DOHH2 (cell line): ENCODE measurements at regions not wholly inside any gene's neighbourhood (a gene's known extent, or its start where the extent isn't known, plus 50 kb on each side); places are given as distances from the start of the nearest gene placed in this dataset.

ENCODE experiments used
- H3F3A ChIP-seq: fragments of 200-600 bp; sonication (generic), shearing (Covaris generic); 2 replicates; pipeline ENCODE4 v1.6.0; 2016; ENCODE audit warnings: antibody characterized with exemption, mild to moderate bottlenecking; ENCODE audit not compliant: control insufficient read depth, insufficient read depth
- H3K27ac ChIP-seq: fragments of 200-600 bp; sonication (generic); 2 replicates; pipeline ENCODE4 v1.5.1; 2014; ENCODE audit warnings: low read depth, mild to moderate bottlenecking, low read length, moderate library complexity
- H3K27me3 ChIP-seq: fragments of 200-600 bp; sonication (generic); 2 replicates; pipeline ENCODE4 v1.6.1; 2014; ENCODE audit warnings: mild to moderate bottlenecking, low read length, mixed read lengths; ENCODE audit not compliant: control insufficient read depth
- H3K36me3 ChIP-seq: fragments of 200-600 bp; sonication (generic); 2 replicates; pipeline ENCODE4 v1.6.1; 2014; ENCODE audit warnings: mild to moderate bottlenecking, low read length, moderate library complexity, mixed read lengths; ENCODE audit not compliant: control insufficient read depth
- H3K4me1 ChIP-seq: fragments of 200-600 bp; sonication (generic); 2 replicates; pipeline ENCODE4 v1.6.1; 2014; ENCODE audit warnings: mild to moderate bottlenecking, low read length, mixed read lengths; ENCODE audit not compliant: control insufficient read depth
- H3K4me2 ChIP-seq: fragments of 200-600 bp; sonication (generic); 2 replicates; pipeline ENCODE4 v1.6.0; 2014; ENCODE audit warnings: mild to moderate bottlenecking, low read length, moderate library complexity
- H3K4me3 ChIP-seq: fragments of 200-600 bp; sonication (generic); 2 replicates; pipeline ENCODE4 v1.5.1; 2014; ENCODE audit warnings: mild to moderate bottlenecking, low read length, mixed read lengths
- H3K79me2 ChIP-seq: fragments of 200-600 bp; sonication (generic); 2 replicates; pipeline ENCODE4 v1.6.1; 2014; ENCODE audit warnings: mild to moderate bottlenecking, low read length, mixed read lengths; ENCODE audit not compliant: control insufficient read depth
- H3K9me2 ChIP-seq: fragments of 200-600 bp; sonication (generic); replicated peaks from 2 replicates; pipeline ENCODE4 v1.6.1; 2014; ENCODE audit warnings: mild to moderate bottlenecking, low read length, mixed read lengths; ENCODE audit not compliant: control insufficient read depth
- H3K9me3 ChIP-seq: fragments of 200-600 bp; sonication (generic); 2 replicates; pipeline ENCODE4 v1.6.1; 2014; ENCODE audit warnings: antibody characterized with exemption, low read length, mixed read lengths; ENCODE audit not compliant: control insufficient read depth, insufficient read depth
- H4K20me1 ChIP-seq: fragments of 200-600 bp; sonication (generic); 2 replicates; pipeline ENCODE4 v1.6.0; 2014; ENCODE audit warnings: low read depth, mild to moderate bottlenecking, antibody characterized with exemption, low read length, moderate library complexity; ENCODE audit not compliant: control insufficient read depth, insufficient read depth
- CTCF ChIP-seq: fragments of 200-600 bp; sonication (generic); IDR thresholded peaks from one replicate; pipeline ENCODE4 v1.5.1; 2014; ENCODE audit warnings: antibody characterized with exemption, mild to moderate bottlenecking, low read depth, low read length; ENCODE audit not compliant: poor library complexity, severe bottlenecking
- EZH2phosphoT487 ChIP-seq: fragments of 200-600 bp; sonication (generic); IDR thresholded peaks from 2 replicates; pipeline ENCODE4 v1.6.1; 2017; ENCODE audit warnings: borderline replicate concordance, mild to moderate bottlenecking, antibody characterized with exemption, low read length, moderate library complexity, mixed read lengths

- Histone ChIP-seq H3K9me2 (no peaks in the 10 kb centered on the region), H4K20me1 (no peaks in the 10 kb centered on the region), H3K36me3 (no peaks in the 10 kb centered on the region), H3K27ac (no peak overlapping the region), H3K27me3 (no peaks in the 10 kb centered on the region), H3K9me3 (no peaks in the 10 kb centered on the region), H3K4me2 (no peak overlapping the region), H3K4me1 (peaks cover 13% of the 10 kb centered on the region), H3F3A (no peaks in the 10 kb centered on the region), H3K79me2 (no peaks in the 10 kb centered on the region), H3K4me3 (no peak overlapping the region)
- TF ChIP-seq CTCF (no peak), EZH2phosphoT487 (no peak)
Measured at GRCh38 chr12:92027701-92028440, 117.8 kb downstream of the BTG1 start.

- Histone ChIP-seq H3K9me2 (no peaks in the 10 kb centered on the region), H3K4me2 (no peak overlapping the region), H3K27me3 (no peaks in the 10 kb centered on the region), H3K36me3 (no peaks in the 10 kb centered on the region), H3K4me3 (no peak overlapping the region), H3K9me3 (no peaks in the 10 kb centered on the region), H3K4me1 (peaks cover 12% of the 10 kb centered on the region), H3K27ac (no peak overlapping the region), H3K79me2 (no peaks in the 10 kb centered on the region), H4K20me1 (no peaks in the 10 kb centered on the region), H3F3A (no peaks in the 10 kb centered on the region)
- TF ChIP-seq EZH2phosphoT487 (no peak), CTCF (no peak)
Measured at GRCh38 chr12:92027243-92027642, 118.4 kb downstream of the BTG1 start.

GRCh38 chr12:92025462-92026207 is 120.0 kb downstream of the BTG1 start:
- Histone ChIP-seq H3K4me3 (no peak overlapping the region), H4K20me1 (no peaks in the 10 kb centered on the region), H3F3A (no peaks in the 10 kb centered on the region), H3K79me2 (no peaks in the 10 kb centered on the region), H3K9me3 (no peaks in the 10 kb centered on the region), H3K27ac (no peak overlapping the region), H3K36me3 (no peaks in the 10 kb centered on the region), H3K27me3 (no peaks in the 10 kb centered on the region), H3K4me1 (peaks cover 6% of the 10 kb centered on the region), H3K4me2 (no peak overlapping the region), H3K9me2 (no peaks in the 10 kb centered on the region)
- no peak for TF ChIP-seq CTCF
- no peak for TF ChIP-seq EZH2phosphoT487
